ENCODE measurements at regions not wholly inside any gene's neighbourhood (a gene's known extent, or its start where the extent isn't known, plus 50 kb on each side); places are given as distances from the start of the nearest gene placed in this dataset.

GRCh38 chr9:87063871-87064270 is 116.6 kb upstream of the GAS1 start:
- no peak for TF ChIP-seq CTCF (IDR thresholded peaks at IDR 0.05; ENCODE audit: low read depth, low read length)
- DNase-seq (ENCODE audit: low read depth in 2 of 2) = peak; percentile 72 to 88
- no peak overlapping the region for H3K4me3 ChIP-seq (replicated peaks in 1 of 2; ENCODE audit: low read depth in 2 of 2, low read length in 2 of 2)

DNA sequence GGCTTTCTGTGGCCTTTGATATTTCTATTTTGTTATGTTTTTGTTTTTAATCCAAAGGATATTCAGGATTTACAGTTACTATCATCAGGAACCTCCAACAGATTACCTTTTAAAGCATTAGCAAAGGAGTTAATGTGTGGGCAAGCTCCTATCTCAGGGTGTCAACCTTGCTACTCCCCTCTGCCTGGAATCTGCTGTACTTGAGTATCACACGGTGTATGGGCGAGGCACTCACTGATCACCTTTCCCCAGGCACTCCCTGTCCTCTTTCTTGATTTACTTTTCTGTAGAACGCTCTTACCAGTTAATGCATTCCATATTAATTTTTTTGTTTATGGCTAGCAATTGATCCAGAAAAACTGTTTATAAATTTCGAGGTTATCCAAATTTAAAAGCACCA is 117.0 kb upstream of the GAS1 start:
- DNase-seq (ENCODE audit: low read depth in 2 of 2) = no peak

GRCh38 chr9:87065981-87066380 is 118.7 kb upstream of the GAS1 start:
- no peak overlapping the region for H3K4me3 ChIP-seq (replicated peaks in 1 of 2; ENCODE audit: low read depth in 2 of 2, low read length in 2 of 2)
- TF ChIP-seq CTCF (IDR thresholded peaks at IDR 0.05; ENCODE audit: low read depth, low read length) = no peak
- DNase-seq (ENCODE audit: low read depth in 2 of 2) = peak in 1 of 2 donors; percentile 17

More for the DNA sequence above, 117.0 kb upstream of the GAS1 start:
- H3K4me3 ChIP-seq (replicated peaks in 1 of 2; ENCODE audit: low read depth in 2 of 2, low read length in 2 of 2) = no peak overlapping the region
- TF ChIP-seq CTCF (IDR thresholded peaks at IDR 0.05; ENCODE audit: low read depth, low read length) = no peak

- H3K4me3 ChIP-seq (replicated peaks in 1 of 2; ENCODE audit: low read depth in 2 of 2, low read length in 2 of 2) = no peak overlapping the region
- TF ChIP-seq CTCF (IDR thresholded peaks at IDR 0.05; ENCODE audit: low read depth, low read length) = no peak
- no peak for DNase-seq (ENCODE audit: low read depth in 2 of 2)
These were observed 120.1 kb upstream of the GAS1 start for GRCh38 chr9:87067426-87067825.

DNA sequence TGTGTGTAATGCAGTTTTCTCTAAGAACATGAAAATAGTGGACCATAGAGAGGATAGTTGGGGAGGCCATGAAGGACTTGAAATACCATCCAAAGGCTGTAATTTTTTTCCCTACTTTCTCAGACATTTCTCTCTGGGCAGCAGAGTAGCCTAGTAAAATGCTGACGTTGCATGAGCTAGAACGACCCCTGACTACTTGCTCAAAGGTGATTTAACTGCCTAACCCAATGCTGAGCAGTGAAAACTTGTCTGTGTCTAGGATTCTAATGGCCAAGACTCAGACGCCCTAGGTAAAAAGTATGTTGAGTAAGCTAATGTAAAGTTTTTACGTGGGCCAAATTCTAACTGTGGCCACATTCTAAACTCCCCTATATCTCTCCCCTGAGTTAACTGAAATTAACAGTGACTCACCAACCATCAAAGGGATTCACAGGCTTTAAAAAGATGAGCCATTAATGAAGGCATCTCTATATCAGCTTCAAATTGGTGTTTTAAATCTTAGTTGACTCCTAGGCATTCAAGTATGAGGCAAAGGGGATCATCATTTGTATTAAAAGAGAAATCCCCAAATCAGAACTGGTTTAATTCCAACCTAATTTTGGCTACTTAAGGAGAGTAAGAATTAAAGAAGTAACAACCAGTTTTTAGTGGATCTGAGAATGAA is 121.0 kb upstream of the GAS1 start:
- no peak for TF ChIP-seq CTCF (IDR thresholded peaks at IDR 0.05; ENCODE audit: low read depth, low read length)
- no peak for DNase-seq (ENCODE audit: low read depth in 2 of 2)

DNA sequence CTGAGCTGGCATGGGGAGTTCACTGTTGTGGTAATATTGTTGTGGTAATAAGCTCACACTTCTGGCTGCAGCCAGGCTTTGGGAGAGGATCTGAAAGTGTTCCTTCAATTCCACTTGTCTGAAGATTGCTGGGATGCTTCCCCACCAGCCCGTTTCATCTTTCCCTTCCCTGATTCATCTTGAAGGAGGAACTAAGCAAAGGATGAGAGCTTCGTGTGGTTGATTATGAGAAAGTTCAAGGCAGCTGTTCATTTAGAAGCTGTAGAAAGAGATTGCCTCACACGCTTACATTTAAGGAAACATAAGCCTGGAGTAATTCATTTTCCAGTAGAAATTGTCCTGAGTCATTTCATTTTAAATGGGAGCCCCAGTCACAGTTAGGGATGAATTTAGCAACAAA is 122.4 kb upstream of the GAS1 start:
- no peak overlapping the region for H3K4me3 ChIP-seq (replicated peaks in 1 of 2; ENCODE audit: low read depth in 2 of 2, low read length in 2 of 2)
- no peak for TF ChIP-seq CTCF (IDR thresholded peaks at IDR 0.05; ENCODE audit: low read depth, low read length)
- peak in 1 of 2 donors; percentile 56 for DNase-seq (ENCODE audit: low read depth in 2 of 2)

More for the DNA sequence above, 121.0 kb upstream of the GAS1 start:
- H3K4me3 ChIP-seq (replicated peaks in 1 of 2; ENCODE audit: low read depth in 2 of 2, low read length in 2 of 2) = no peak overlapping the region

DNA sequence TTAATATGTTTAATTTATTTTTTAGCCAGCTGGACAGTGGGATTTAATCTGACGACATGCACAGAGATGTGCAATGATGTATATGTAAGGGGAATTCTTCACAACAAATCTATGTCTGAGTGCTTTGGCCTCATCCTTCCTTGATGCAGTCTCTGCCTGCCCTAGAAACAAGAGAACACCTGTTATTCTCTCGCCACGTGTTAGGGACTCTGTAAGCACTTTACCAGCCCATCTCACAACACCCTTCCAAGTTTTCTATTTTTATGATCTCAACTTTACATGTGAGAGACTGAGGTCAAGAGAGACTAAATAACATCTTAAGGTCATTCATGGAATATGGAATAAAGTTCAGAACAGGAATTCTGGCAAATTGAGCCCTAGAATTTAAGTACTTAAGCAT is 123.0 kb upstream of the GAS1 start:
- TF ChIP-seq CTCF (IDR thresholded peaks at IDR 0.05; ENCODE audit: low read depth, low read length) = no peak
- H3K4me3 ChIP-seq (replicated peaks in 1 of 2; ENCODE audit: low read depth in 2 of 2, low read length in 2 of 2) = no peak overlapping the region
- no peak for DNase-seq (ENCODE audit: low read depth in 2 of 2)
